IPS-11a (cell line): ENCODE measurements at regions not wholly inside any gene's neighbourhood (a gene's known extent, or its start where the extent isn't known, plus 50 kb on each side); places are given as distances from the start of the nearest gene placed in this dataset.
"Not testable (repeated sequence)": the region's sequence is repeated elsewhere in the genome, so short reads cannot be mapped to it uniquely, and the experiment has no call there.

Experiments used
- H3K4me3 ChIP-seq: one replicate; pipeline ENCODE4 v1.5.1; 2013; ENCODE audit warnings: low read depth, low read length, control low read depth

DNA sequence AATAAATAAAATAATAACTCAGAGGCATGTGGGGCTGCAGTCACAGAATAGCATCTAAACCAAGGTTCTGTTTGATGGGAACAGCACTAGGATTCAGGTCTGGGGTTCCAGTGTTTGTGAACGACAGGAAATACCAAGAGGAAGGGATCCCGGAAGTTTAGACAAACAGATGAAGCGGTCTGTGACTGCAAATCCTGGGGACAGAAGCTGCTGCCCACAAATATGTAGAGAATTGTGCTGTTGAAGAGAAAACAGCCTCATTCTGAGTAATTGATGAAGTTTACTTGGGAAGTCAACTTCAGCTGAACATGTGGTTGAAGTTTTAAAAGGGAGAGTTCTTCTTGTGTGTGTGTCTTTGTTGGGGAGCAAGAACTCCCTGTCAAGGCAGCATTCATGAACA, 98.4 kb upstream of the TBX5 start:
- H3K4me3 ChIP-seq: no peak overlapping the region

GRCh38 chr12:114501474-114501807, 95.5 kb upstream of the TBX5 start:
- peak overlapping the region; percentile 17 for H3K4me3 ChIP-seq

GRCh38 chr12:114500775-114501473, 95.0 kb upstream of the TBX5 start:
- peak overlapping the region; percentile 17 for H3K4me3 ChIP-seq

GRCh38 chr12:114500131-114500530, 94.2 kb upstream of the TBX5 start:
- no peak overlapping the region for H3K4me3 ChIP-seq

DNA sequence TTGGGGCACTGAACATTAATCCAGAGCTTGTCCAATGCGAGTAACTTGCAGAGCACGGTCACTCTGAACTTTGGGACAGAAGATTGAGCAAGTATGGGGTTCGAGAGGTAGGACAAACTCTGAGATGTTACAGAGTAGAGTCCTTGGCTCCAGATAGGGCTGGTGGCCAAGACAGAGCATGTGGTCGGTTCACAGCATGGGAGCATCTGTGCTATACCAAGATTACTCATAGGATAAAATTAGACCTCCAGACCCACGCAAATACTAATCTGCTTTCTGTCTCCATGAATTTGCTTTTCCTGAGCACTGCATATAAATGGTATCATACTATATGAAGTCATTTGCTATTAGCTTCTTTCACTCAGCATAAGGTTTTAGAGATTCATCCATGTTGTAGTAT, 93.4 kb upstream of the TBX5 start:
- no peak overlapping the region for H3K4me3 ChIP-seq

DNA sequence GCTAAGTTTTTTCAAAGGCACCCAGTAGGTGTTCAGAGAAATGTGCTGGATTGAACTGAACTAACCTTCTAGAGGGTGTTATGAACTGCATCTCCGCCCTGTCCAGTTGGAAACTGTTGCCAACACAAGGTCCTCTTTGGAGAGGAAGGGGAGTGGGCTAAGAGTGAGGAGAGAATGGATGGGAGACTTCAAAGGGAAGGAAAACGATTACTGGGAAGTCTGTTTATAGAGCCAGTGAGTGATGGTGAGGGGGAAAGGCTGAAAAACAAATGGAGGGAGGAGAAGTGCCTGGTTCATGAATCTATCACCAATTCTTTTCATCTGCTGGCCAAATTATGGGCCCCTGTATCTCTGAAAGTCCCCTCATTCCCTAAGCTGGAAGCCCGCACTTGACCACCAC, 86.0 kb upstream of the TBX5 start:
- H3K4me3 ChIP-seq: no peak overlapping the region

- H3K4me3 ChIP-seq: not testable (repeated sequence)
Observed at GRCh38 chr12:114484822-114485459, 79.0 kb upstream of the TBX5 start.

GRCh38 chr12:114483996-114484395, 78.1 kb upstream of the TBX5 start:
- no peak overlapping the region for H3K4me3 ChIP-seq

GRCh38 chr12:114481200-114481535, 75.2 kb upstream of the TBX5 start:
- peak overlapping the region; percentile 25 for H3K4me3 ChIP-seq

DNA sequence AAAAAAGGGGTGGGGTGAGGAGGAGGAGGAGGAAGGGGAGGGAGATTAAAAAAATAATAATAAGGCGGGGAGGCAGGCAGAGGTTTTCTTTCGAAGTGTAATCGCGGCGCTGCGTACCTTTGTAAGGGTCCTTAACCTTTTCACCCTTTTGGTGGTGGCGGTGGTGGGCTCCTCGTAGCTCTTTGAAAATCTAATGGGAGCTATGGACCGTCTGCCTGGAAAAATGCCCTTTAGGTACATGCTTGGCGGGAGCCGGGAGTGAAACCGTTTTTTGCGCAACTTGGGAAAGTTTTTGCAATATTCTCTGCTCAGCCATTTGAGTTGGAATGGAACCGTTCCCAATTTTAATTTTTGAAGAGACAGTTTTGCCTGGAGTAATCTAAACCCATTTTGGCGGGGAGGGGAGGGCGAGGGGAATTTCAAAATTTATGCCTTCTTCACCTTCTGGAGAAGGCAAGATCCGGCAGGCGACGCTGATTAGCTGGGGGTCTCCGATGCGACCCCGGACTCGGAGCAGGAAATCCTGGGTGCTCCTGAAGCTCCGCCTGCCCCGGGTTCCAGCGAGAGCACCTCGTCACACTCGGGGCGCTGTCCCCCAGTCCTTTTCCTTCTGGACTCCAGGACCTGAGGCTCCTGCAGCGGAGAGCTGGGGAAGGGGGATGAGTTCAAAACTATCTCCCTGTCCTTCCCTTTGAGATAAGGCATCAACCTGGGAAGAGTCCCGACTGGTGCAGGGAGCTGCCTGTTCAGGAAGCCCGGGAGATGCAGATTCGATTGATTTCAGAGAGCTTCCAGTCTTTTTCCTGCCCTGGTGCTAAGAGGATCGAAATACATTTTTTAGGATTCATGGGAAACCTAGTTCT, 74.6 kb upstream of the TBX5 start:
- peak overlapping the region; percentile 25 for H3K4me3 ChIP-seq

- peak overlapping the region; percentile 56 for H3K4me3 ChIP-seq
Observed at GRCh38 chr12:114479831-114480230, 73.9 kb upstream of the TBX5 start.

DNA sequence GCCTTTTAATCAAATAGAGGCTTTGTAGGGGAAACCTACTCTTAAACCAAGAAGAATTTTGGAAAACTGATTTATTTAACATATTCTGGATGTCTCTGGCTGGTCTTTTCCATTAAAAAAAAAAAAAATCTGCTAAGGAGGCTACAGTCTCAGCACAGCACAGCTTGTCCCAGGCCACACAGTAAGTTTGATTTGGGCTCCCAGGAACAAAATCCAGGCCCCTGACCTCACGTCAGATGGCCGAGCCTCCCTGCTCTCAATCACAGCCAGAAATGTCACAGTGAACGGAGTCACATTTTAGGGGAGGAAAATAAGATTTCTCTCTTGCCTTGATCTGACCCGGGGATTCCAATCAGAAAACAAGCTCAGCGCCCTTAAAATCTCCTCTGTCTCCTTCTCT, 72.9 kb upstream of the TBX5 start:
- H3K4me3 ChIP-seq: no peak overlapping the region

- H3K4me3 ChIP-seq: no peak overlapping the region
Observed at GRCh38 chr12:114477989-114478395, 72.0 kb upstream of the TBX5 start.

DNA sequence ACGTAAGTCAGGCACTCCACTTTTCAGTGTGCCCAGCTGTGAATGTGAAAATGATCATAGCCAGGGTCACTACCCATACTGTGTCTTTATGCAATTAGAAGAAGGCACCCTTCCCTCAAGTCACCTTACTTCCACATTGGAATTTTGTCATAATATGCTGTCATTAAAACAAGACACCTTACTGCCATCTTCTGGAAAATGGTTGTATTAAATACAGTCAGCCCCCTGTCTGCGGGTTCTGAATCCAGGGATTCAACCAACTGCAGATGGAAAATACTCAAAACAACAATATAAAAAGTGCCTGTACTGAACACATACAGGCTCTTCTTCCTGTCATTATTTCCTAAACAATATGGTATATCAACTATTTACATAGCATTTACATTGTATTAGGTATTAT, 70.2 kb upstream of the TBX5 start:
- no peak overlapping the region for H3K4me3 ChIP-seq

- no peak overlapping the region for H3K4me3 ChIP-seq
Observed at GRCh38 chr12:114473717-114474116, 67.8 kb upstream of the TBX5 start.

GRCh38 chr12:114473018-114473417, 67.1 kb upstream of the TBX5 start:
- no peak overlapping the region for H3K4me3 ChIP-seq

- H3K4me3 ChIP-seq: no peak overlapping the region
Observed at GRCh38 chr12:114457620-114458019, 51.7 kb upstream of the TBX5 start.
